Endothelial cell of umbilical vein (primary cell): ENCODE measurements at regions not wholly inside any gene's neighbourhood (a gene's known extent, or its start where the extent isn't known, plus 50 kb on each side); places are given as distances from the start of the nearest gene placed in this dataset.

Experiments used
- BruUV-seq: library from RNA; stranded (reverse); fragments of 400-500 nt; replicated peaks from 2 replicates; lab custom pipeline; 2021; lab: Mats Ljungman, UMichigan
- CTCF ChIA-PET: fragments of 300-600, 350-600 bp; sonication (Branson Sonifier 250); formaldehyde crosslinking; loops from one replicate; lab custom pipeline; 2021; ENCODE audit warnings: antibody characterized with exemption, inconsistent platforms; lab: Charles Lee
- POLR2A ChIA-PET: fragments of 300-600, 350-600 bp; sonication (Branson Sonifier 250); formaldehyde crosslinking; loops from one replicate; lab custom pipeline; 2021; ENCODE audit warnings: antibody characterized with exemption, inconsistent platforms; lab: Charles Lee
- DNase-seq: peaks from one replicate; pipeline ENCODE4 v3.0.0-alpha.2; 2011; ENCODE audit warnings: low read depth, low spot score
- FAIRE-seq: peaks from 2 replicates; lab custom pipeline; 2011; peaks lifted over from hg19 to GRCh38; lab: Jason Lieb, UNC
- H2AFZ ChIP-seq: 2 replicates; pipeline ENCODE4 v1.6.0; 2012; ENCODE audit warnings: low read depth, low read length, control low read depth, inconsistent platforms
- H3K27ac ChIP-seq: 2 replicates; pipeline ENCODE4 v1.5.1; 2011; ENCODE audit warnings: low read depth, mild to moderate bottlenecking, control low read depth, low read length, moderate library complexity; ENCODE audit not compliant: insufficient read depth
- H3K27me3 ChIP-seq, 2 experiments: 2 replicates each; pipeline versions ENCODE4 v1.6.0 to v1.6.1; 2011; ENCODE audit warnings: low read length in 2 of 2, mixed read lengths in 1 of 2; ENCODE audit not compliant: control insufficient read depth in 2 of 2, insufficient read depth in 2 of 2
- H3K36me3 ChIP-seq, 2 experiments: 2 replicates in 1 of 2; 3 replicates in 1 of 2; pipeline ENCODE4 v1.5.1; 2011; ENCODE audit warnings: low read length in 2 of 2, mild to moderate bottlenecking in 1 of 2, moderate library complexity in 1 of 2; ENCODE audit not compliant: control insufficient read depth in 2 of 2, insufficient read depth in 2 of 2; ENCODE audit errors: extremely low read depth in 1 of 2
- H3K4me1 ChIP-seq: 3 replicates; pipeline ENCODE4 v1.5.1; 2011; ENCODE audit warnings: mild to moderate bottlenecking, low read length; ENCODE audit not compliant: control insufficient read depth, insufficient read depth; ENCODE audit errors: extremely low read depth
- H3K4me2 ChIP-seq: 2 replicates; pipeline ENCODE4 v1.6.1; 2011; ENCODE audit warnings: low read length, control low read depth, mixed read lengths; ENCODE audit not compliant: insufficient read depth
- H3K4me3 ChIP-seq, 3 experiments: fragments of 200-600 bp in 1 of 3; sonication (generic), shearing (Covaris generic) in 1 of 3; replicated peaks in 1 of 3; 2 replicates each; pipeline ENCODE4 v1.5.1; 2011 to 2016; ENCODE audit warnings: control low read depth in 3 of 3, low read length in 3 of 3, mild to moderate bottlenecking in 2 of 3, inconsistent platforms in 1 of 3, low read depth in 1 of 3, moderate library complexity in 1 of 3; ENCODE audit not compliant: insufficient read depth in 1 of 3
- H3K79me2 ChIP-seq: 2 replicates; pipeline ENCODE4 v1.6.0; 2012; ENCODE audit warnings: low read length, inconsistent platforms; ENCODE audit not compliant: control insufficient read depth, insufficient read depth
- H3K9ac ChIP-seq: replicated peaks from 2 replicates; pipeline ENCODE3; 2011; ENCODE audit warnings: low read length, control low read depth; ENCODE audit not compliant: insufficient read depth; ENCODE audit errors: extremely low read depth
- H3K9me1 ChIP-seq: replicated peaks from 3 replicates; pipeline ENCODE4 v1.6.0; 2011; ENCODE audit warnings: mild to moderate bottlenecking, low read length; ENCODE audit not compliant: control insufficient read depth, insufficient read depth; ENCODE audit errors: extremely low read depth
- H3K9me3 ChIP-seq: replicated peaks from 2 replicates; pipeline ENCODE4 v1.5.1; 2012; ENCODE audit warnings: low read length, inconsistent platforms; ENCODE audit not compliant: control insufficient read depth, insufficient read depth
- H4K20me1 ChIP-seq: replicated peaks from 2 replicates; pipeline ENCODE3; 2011; ENCODE audit warnings: mild to moderate bottlenecking, low read length; ENCODE audit not compliant: control insufficient read depth, insufficient read depth; ENCODE audit errors: extremely low read depth
- FOS ChIP-seq: IDR thresholded peaks from 2 replicates; pipeline ENCODE4 v1.6.1; 2011; ENCODE audit warnings: mild to moderate bottlenecking, low read length, moderate library complexity, borderline replicate concordance; ENCODE audit not compliant: insufficient read depth
- GATA2 ChIP-seq: IDR thresholded peaks from 2 replicates; pipeline ENCODE4 v1.7.0; 2011; ENCODE audit warnings: low read depth, mild to moderate bottlenecking, moderate library complexity, mixed read lengths, low read length; ENCODE audit not compliant: insufficient read length, insufficient read depth
- JUN ChIP-seq: IDR thresholded peaks from 2 replicates; pipeline ENCODE4 v1.6.1; 2011; ENCODE audit warnings: borderline replicate concordance, low read depth; ENCODE audit not compliant: insufficient read length, insufficient read depth
- MYC ChIP-seq: IDR thresholded peaks from one replicate; pipeline ENCODE4 v1.6.1; 2011; ENCODE audit warnings: mild to moderate bottlenecking, low read depth, low read length
- POLR2A ChIP-seq: IDR thresholded peaks from 2 replicates; pipeline ENCODE4 v1.6.1; 2012; ENCODE audit warnings: low read depth, mild to moderate bottlenecking, control low read depth, low read length
- POLR2AphosphoS5 ChIP-seq: IDR thresholded peaks from 2 replicates; pipeline ENCODE4 v1.6.1; 2012; ENCODE audit warnings: low read depth, mild to moderate bottlenecking, control low read depth, low read length, moderate library complexity; ENCODE audit not compliant: insufficient read depth
- dilution Hi-C: fragments of 300-500 bp; cut with MboI; formaldehyde crosslinking; loops from one replicate; pipeline ENCODE4 v1.15.0; 2019; ENCODE audit warnings: low sequenced_read_pairs; ENCODE audit not compliant: extremely low pct_ligation_motif_present
- intact Hi-C: fragments of 100-400 bp; cut with micrococcal nuclease; formaldehyde crosslinking; loops from one replicate; pipeline ENCODE4 v1.10.0; 2022
- TF ChIP-seq, protein P1 (sequence below): IDR thresholded peaks from 2 replicates; pipeline ENCODE4 v1.6.1; 2011; ENCODE audit not compliant: insufficient read depth, insufficient read length
- TF ChIP-seq, protein P2 (sequence below), 2 donors: IDR thresholded peaks; 1 replicate in 1 of 2; 2 replicates in 1 of 2; pipeline ENCODE4 v1.5.1; 2011; ENCODE audit warnings: low read length in 2 of 2, mild to moderate bottlenecking in 2 of 2, moderate library complexity in 2 of 2, control low read depth in 1 of 2, inconsistent platforms in 1 of 2, low read depth in 1 of 2; ENCODE audit not compliant: insufficient read depth in 1 of 2; ENCODE audit errors: extremely low read depth in 1 of 2

GRCh38 chr11:134578807-134579723 is 167.0 kb upstream of the B3GAT1 start:
- CTCF ChIA-PET = no interaction called here

GRCh38 chr11:134577751-134578395 is 165.8 kb upstream of the B3GAT1 start:
- Histone ChIP-seq H3K9ac (no peak overlapping the region), H3K4me2 (no peak overlapping the region), H3K36me3 (no peaks in the 10 kb centered on the region), H2AFZ (no peak overlapping the region), H3K27me3 (no peaks in the 10 kb centered on the region), H3K9me1 (no peaks in the 10 kb centered on the region), H3K27ac (no peak overlapping the region), H3K9me3 (no peaks in the 10 kb centered on the region), H4K20me1 (no peaks in the 10 kb centered on the region), H3K79me2 (no peaks in the 10 kb centered on the region), H3K4me3 (no peak overlapping the region), H3K4me1 (no peaks in the 10 kb centered on the region)
- ChIA-PET CTCF (no interaction called here), POLR2A (no interaction called here)
- no TSS peak for BruUV-seq
- dilution Hi-C loops (no loop called here), intact Hi-C loops (no loop called here)
- DNase-seq = no peak
- no peak for FAIRE-seq
- TF ChIP-seq MYC = no peak
- TF ChIP-seq POLR2AphosphoS5 = no peak
- TF ChIP-seq, protein P1, sequence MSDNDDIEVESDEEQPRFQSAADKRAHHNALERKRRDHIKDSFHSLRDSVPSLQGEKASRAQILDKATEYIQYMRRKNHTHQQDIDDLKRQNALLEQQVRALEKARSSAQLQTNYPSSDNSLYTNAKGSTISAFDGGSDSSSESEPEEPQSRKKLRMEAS = no peak
- TF ChIP-seq JUN = no peak
- no peak for TF ChIP-seq FOS
- no peak for TF ChIP-seq GATA2
- no peak for TF ChIP-seq POLR2A
- TF ChIP-seq, protein P2, sequence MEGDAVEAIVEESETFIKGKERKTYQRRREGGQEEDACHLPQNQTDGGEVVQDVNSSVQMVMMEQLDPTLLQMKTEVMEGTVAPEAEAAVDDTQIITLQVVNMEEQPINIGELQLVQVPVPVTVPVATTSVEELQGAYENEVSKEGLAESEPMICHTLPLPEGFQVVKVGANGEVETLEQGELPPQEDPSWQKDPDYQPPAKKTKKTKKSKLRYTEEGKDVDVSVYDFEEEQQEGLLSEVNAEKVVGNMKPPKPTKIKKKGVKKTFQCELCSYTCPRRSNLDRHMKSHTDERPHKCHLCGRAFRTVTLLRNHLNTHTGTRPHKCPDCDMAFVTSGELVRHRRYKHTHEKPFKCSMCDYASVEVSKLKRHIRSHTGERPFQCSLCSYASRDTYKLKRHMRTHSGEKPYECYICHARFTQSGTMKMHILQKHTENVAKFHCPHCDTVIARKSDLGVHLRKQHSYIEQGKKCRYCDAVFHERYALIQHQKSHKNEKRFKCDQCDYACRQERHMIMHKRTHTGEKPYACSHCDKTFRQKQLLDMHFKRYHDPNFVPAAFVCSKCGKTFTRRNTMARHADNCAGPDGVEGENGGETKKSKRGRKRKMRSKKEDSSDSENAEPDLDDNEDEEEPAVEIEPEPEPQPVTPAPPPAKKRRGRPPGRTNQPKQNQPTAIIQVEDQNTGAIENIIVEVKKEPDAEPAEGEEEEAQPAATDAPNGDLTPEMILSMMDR (IDR thresholded peaks at IDR 0.05; ENCODE audit: extremely low read depth in 1 of 2, insufficient read depth in 1 of 2, low read depth in 1 of 2, low read length in 2 of 2) = no peak

More at GRCh38 chr11:134578807-134579723, 167.0 kb upstream of the B3GAT1 start:
- no TSS peak for BruUV-seq
- intact Hi-C loops = no loop called here
- Histone ChIP-seq H3K9me3 (no peaks in the 10 kb centered on the region), H3K4me1 (no peaks in the 10 kb centered on the region), H3K27me3 (no peaks in the 10 kb centered on the region), H3K4me3 (no peak overlapping the region), H3K9me1 (no peaks in the 10 kb centered on the region), H3K36me3 (no peaks in the 10 kb centered on the region), H3K27ac (no peak overlapping the region), H3K79me2 (no peaks in the 10 kb centered on the region), H4K20me1 (no peaks in the 10 kb centered on the region), H3K4me2 (no peak overlapping the region), H2AFZ (no peak overlapping the region), H3K9ac (no peak overlapping the region)
- FAIRE-seq = no peak
- no peak for DNase-seq
- dilution Hi-C loops = no loop called here
- POLR2A ChIA-PET = no interaction called here
- no peak for TF ChIP-seq POLR2A
